ENCODE measurements at regions not wholly inside any gene's neighbourhood (a gene's known extent, or its start where the extent isn't known, plus 50 kb on each side); places are given as distances from the start of the nearest gene placed in this dataset.
A peak's percentile ranks its signal among the peaks of the same experiment; 100 is the strongest.

DNA sequence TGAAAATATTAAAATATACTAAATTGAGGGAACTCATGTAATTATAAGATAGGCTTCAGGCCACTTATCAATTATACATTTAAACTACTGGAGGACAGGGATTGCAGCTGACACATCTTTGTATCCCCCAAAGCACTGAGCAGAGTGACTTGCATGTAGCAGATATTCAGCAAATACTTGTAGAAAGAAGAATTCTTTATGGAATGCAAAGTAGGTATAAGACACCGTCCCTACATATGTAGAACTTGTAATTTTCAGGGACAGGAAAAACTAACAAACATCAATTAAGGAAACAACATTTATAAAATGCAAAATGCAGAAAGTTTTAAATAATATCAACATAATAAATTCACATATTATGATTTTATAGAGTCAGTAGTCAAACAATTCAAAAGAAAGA lies 719.2 kb downstream of the OLFM4 start:
- H3K27ac ChIP-seq: no peak overlapping the region
- TF ChIP-seq, protein P1, sequence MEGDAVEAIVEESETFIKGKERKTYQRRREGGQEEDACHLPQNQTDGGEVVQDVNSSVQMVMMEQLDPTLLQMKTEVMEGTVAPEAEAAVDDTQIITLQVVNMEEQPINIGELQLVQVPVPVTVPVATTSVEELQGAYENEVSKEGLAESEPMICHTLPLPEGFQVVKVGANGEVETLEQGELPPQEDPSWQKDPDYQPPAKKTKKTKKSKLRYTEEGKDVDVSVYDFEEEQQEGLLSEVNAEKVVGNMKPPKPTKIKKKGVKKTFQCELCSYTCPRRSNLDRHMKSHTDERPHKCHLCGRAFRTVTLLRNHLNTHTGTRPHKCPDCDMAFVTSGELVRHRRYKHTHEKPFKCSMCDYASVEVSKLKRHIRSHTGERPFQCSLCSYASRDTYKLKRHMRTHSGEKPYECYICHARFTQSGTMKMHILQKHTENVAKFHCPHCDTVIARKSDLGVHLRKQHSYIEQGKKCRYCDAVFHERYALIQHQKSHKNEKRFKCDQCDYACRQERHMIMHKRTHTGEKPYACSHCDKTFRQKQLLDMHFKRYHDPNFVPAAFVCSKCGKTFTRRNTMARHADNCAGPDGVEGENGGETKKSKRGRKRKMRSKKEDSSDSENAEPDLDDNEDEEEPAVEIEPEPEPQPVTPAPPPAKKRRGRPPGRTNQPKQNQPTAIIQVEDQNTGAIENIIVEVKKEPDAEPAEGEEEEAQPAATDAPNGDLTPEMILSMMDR (conservative IDR thresholded peaks at IDR 0.05): no peak
- TF ChIP-seq ZFX (IDR thresholded peaks at IDR 0.05): no peak

DNA sequence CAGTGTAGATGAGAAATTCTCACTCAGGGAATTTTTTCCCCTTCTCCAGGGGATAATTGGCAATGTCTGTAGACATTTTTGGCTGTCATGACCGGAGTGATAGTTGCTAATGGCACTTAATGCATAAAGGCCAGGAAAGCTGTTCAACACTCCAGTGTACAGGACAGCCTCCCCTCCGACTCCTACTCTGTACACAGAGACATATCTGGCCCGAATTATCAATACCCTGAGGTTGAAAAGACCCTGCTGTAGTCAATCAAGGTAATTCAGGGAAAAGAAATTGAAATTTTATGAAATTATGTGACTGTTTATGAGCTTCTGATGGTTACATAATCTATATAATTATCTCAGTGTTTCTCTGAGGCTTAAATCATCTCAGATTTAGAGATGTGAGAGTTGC lies 720.7 kb downstream of the OLFM4 start:
- no peak overlapping the region for H3K27ac ChIP-seq
- TF ChIP-seq, protein P1 (conservative IDR thresholded peaks at IDR 0.05): no peak
- TF ChIP-seq ZFX (IDR thresholded peaks at IDR 0.05): no peak

- TF ChIP-seq ZFX (IDR thresholded peaks at IDR 0.05): no peak
- TF ChIP-seq, protein P1 (conservative IDR thresholded peaks at IDR 0.05): no peak
- no peak overlapping the region for H3K27ac ChIP-seq
Observed at GRCh38 chr13:53759016-53759415, 730.4 kb downstream of the OLFM4 start.

GRCh38 chr13:53775807-53776206 lies 747.2 kb downstream of the OLFM4 start:
- H3K27ac ChIP-seq: no peak overlapping the region
- TF ChIP-seq, protein P1 (conservative IDR thresholded peaks at IDR 0.05): 0 out of 2 replicates have a peak, but pooled peaks have one; percentile 18
- TF ChIP-seq ZFX (IDR thresholded peaks at IDR 0.05): no peak

GRCh38 chr13:53778937-53779336 lies 750.3 kb downstream of the OLFM4 start:
- TF ChIP-seq, protein P1 (conservative IDR thresholded peaks at IDR 0.05): peak; percentile 22
- no peak for TF ChIP-seq ZFX (IDR thresholded peaks at IDR 0.05)

GRCh38 chr13:53781941-53782340 lies 753.3 kb downstream of the OLFM4 start:
- H3K27ac ChIP-seq: no peak overlapping the region
- TF ChIP-seq, protein P1 (conservative IDR thresholded peaks at IDR 0.05): no peak

More at GRCh38 chr13:53778937-53779336, 750.3 kb downstream of the OLFM4 start:
- no peak overlapping the region for H3K27ac ChIP-seq

- no peak overlapping the region for H3K27ac ChIP-seq
- no peak for TF ChIP-seq ZFX (IDR thresholded peaks at IDR 0.05)
- TF ChIP-seq, protein P1 (conservative IDR thresholded peaks at IDR 0.05): peak; percentile 78
Observed at GRCh38 chr13:53782488-53782961, 753.9 kb downstream of the OLFM4 start.
